GM12878 (cell line): ENCODE measurements at regions not wholly inside any gene's neighbourhood (a gene's known extent, or its start where the extent isn't known, plus 50 kb on each side); places are given as distances from the start of the nearest gene placed in this dataset.

Source experiments
- ATAC-seq: fragments of 200-7000 bp; cut with Tn5 transposase; 3 replicates; pipeline ENCODE4 v1.9.1; 2020; ENCODE audit warnings: mild to moderate bottlenecking, moderate library complexity
- BruUV-seq: library from RNA; stranded (reverse); fragments of 400-500 nt; replicated peaks from 2 replicates; lab custom pipeline; 2021; lab: Mats Ljungman, UMichigan
- CTCF ChIA-PET: fragments of 300-600 bp; sonication (Branson Sonifier 250); formaldehyde crosslinking; extraction: SDS; loops from one replicate; lab custom pipeline; 2021; ENCODE audit warnings: inconsistent platforms; lab: Yijun Ruan, JAX
- POLR2A ChIA-PET: fragments of 350-600 bp; formaldehyde crosslinking; extraction: SDS; loops from one replicate; lab custom pipeline; 2021; ENCODE audit warnings: inconsistent platforms; lab: Charles Lee
- RAD21 ChIA-PET: fragments of 300-600 bp; sonication (Branson Sonifier 250); formaldehyde crosslinking; loops from one replicate; lab custom pipeline; 2023; ENCODE audit warnings: antibody characterized with exemption; ENCODE audit not compliant: unreplicated experiment; lab: Charles Lee
- SMC1A ChIA-PET: fragments of 300-600 bp; sonication (Branson Sonifier 250); formaldehyde crosslinking; loops from one replicate; lab custom pipeline; 2023; ENCODE audit not compliant: unreplicated experiment, uncharacterized antibody; lab: Charles Lee
- DNase-seq: peaks from one replicate; pipeline ENCODE4 v3.0.0-alpha.2; 2011; ENCODE audit warnings: low read depth, low spot score
- FAIRE-seq: peaks from 3 replicates; lab custom pipeline; 2011; peaks lifted over from hg19 to GRCh38; lab: Jason Lieb, UNC
- H2AFZ ChIP-seq: 2 replicates; pipeline ENCODE4 v1.6.0; 2011; ENCODE audit warnings: low read depth, low read length, control low read depth; ENCODE audit not compliant: control insufficient read depth
- H3K27ac ChIP-seq: 2 replicates; pipeline ENCODE4 v1.5.1; 2011; ENCODE audit warnings: control low read depth; ENCODE audit not compliant: control insufficient read depth, insufficient read depth
- H3K27me3 ChIP-seq, 2 experiments: replicated peaks in 1 of 2; 2 replicates each; pipeline versions ENCODE4 v1.6.0 to v1.6.1; 2011; ENCODE audit warnings: low read length in 1 of 2; ENCODE audit not compliant: control insufficient read depth in 2 of 2, insufficient read depth in 2 of 2
- H3K36me3 ChIP-seq, 2 experiments: 2 replicates each; pipeline ENCODE4 v1.5.1; 2011; ENCODE audit warnings: low read length in 1 of 2; ENCODE audit not compliant: control insufficient read depth in 2 of 2, insufficient read depth in 2 of 2
- H3K4me1 ChIP-seq: 2 replicates; pipeline ENCODE4 v1.6.1; 2011; ENCODE audit warnings: mild to moderate bottlenecking, low read length, moderate library complexity, mixed read lengths; ENCODE audit not compliant: control insufficient read depth, insufficient read depth
- H3K4me2 ChIP-seq: 2 replicates; pipeline ENCODE4 v1.6.0; 2011; ENCODE audit warnings: control low read depth; ENCODE audit not compliant: control insufficient read depth, insufficient read depth
- H3K4me3 ChIP-seq: fragments of 200-600 bp; sonication (generic); 2 replicates; pipeline ENCODE4 v1.5.1; 2016
- H3K79me2 ChIP-seq: 2 replicates; pipeline ENCODE4 v1.6.0; 2011; ENCODE audit warnings: low read length; ENCODE audit not compliant: control insufficient read depth, insufficient read depth
- H3K9ac ChIP-seq: 2 replicates; pipeline ENCODE4 v1.8.0; 2011; ENCODE audit warnings: low read length, control low read depth, mixed read lengths; ENCODE audit not compliant: control insufficient read depth, insufficient read depth
- H3K9me3 ChIP-seq: replicated peaks from 3 replicates; pipeline ENCODE4 v1.5.1; 2011; ENCODE audit warnings: mild to moderate bottlenecking, low read length; ENCODE audit not compliant: control insufficient read depth, insufficient read depth
- H4K20me1 ChIP-seq: 2 replicates; pipeline ENCODE4 v1.6.0; 2011; ENCODE audit not compliant: control insufficient read depth, insufficient read depth
- ATF7 ChIP-seq: fragments of 450-650 bp; IDR thresholded peaks from 2 replicates; pipeline ENCODE4 v1.6.1; 2016; ENCODE audit warnings: low read depth, mild to moderate bottlenecking
- CHD2 ChIP-seq: IDR thresholded peaks from 2 replicates; pipeline ENCODE4 v1.6.1; 2011; ENCODE audit warnings: low read depth, low read length, improper control_type of control experiment, borderline replicate concordance
- EED ChIP-seq: sonication (generic); IDR thresholded peaks from 2 replicates; pipeline ENCODE4 v1.6.1; 2016; ENCODE audit warnings: antibody characterized with exemption, low read depth
- FOXK2 ChIP-seq: fragments of 450-650 bp; IDR thresholded peaks from 2 replicates; pipeline ENCODE4 v1.6.1; 2017; ENCODE audit warnings: mild to moderate bottlenecking, moderate library complexity
- HCFC1 ChIP-seq: fragments of 150-350 bp; IDR thresholded peaks from 2 replicates; pipeline ENCODE4 v1.6.1; 2014; ENCODE audit warnings: low read length
- IRF4 ChIP-seq: IDR thresholded peaks from 2 replicates; pipeline ENCODE4 v1.6.1; 2011; ENCODE audit warnings: low read depth, low read length
- KAT2A ChIP-seq: conservative IDR thresholded peaks from 2 replicates; pipeline ENCODE4 v1.6.1; 2011; ENCODE audit warnings: low read depth, low read length; ENCODE audit not compliant: control insufficient read depth
- PRDM15 ChIP-seq: fragments of 450-650 bp; formaldehyde crosslinking; IDR thresholded peaks from 2 replicates; pipeline ENCODE4 v1.4.0; 2020; ENCODE audit warnings: mild to moderate bottlenecking, moderate library complexity
- SKIL ChIP-seq: fragments of 450-650 bp; IDR thresholded peaks from 2 replicates; pipeline ENCODE4 v1.6.1; 2017; ENCODE audit warnings: mild to moderate bottlenecking, low read depth, inconsistent platforms; ENCODE audit not compliant: poor library complexity, severe bottlenecking
- SP1 ChIP-seq: IDR thresholded peaks from one replicate; pipeline ENCODE4 v1.6.1; 2011; ENCODE audit warnings: low read depth, low read length
- SREBF2 ChIP-seq: IDR thresholded peaks from 2 replicates; pipeline ENCODE4 v1.6.1; 2012; ENCODE audit warnings: mild to moderate bottlenecking, low read length
- TARDBP ChIP-seq: IDR thresholded peaks from 2 replicates; pipeline ENCODE4 v1.6.1; 2016; ENCODE audit warnings: borderline replicate concordance
- TCF7 ChIP-seq: IDR thresholded peaks from 2 replicates; pipeline ENCODE4 v1.6.1; 2014; ENCODE audit warnings: antibody characterized with exemption, borderline replicate concordance
- ZBTB11 ChIP-seq: fragments of 450-650 bp; formaldehyde crosslinking; IDR thresholded peaks from 2 replicates; pipeline ENCODE4 v1.5.0; 2022; ENCODE audit warnings: mild to moderate bottlenecking, missing genetic modification characterization
- ZNF217 ChIP-seq: fragments of 450-650 bp; IDR thresholded peaks from 2 replicates; pipeline ENCODE4 v1.6.1; 2017; ENCODE audit warnings: antibody characterized with exemption, mild to moderate bottlenecking
- ZZZ3 ChIP-seq: IDR thresholded peaks from 2 replicates; pipeline ENCODE4 v1.6.1; 2011; ENCODE audit warnings: low read depth; ENCODE audit not compliant: control insufficient read depth, insufficient read length
- WGBS: methylation state at CpG from one replicate; pipeline ENCODE4 v1.1.6; 2016; ENCODE audit warnings: low lambda C conversion rate; ENCODE audit not compliant: insufficient replicate concordance, insufficient coverage; ENCODE audit errors: missing lambda C conversion rate; 5-methylcytosine and 5-hydroxymethylcytosine counted together
- in situ Hi-C: fragments of 300-500 bp; cut with MboI; formaldehyde crosslinking; loops from 9 replicates; pipeline ENCODE4 v1.14.3; 2018; ENCODE audit warnings: mixed read lengths
- intact Hi-C: fragments of 100-400 bp; cut with micrococcal nuclease; formaldehyde crosslinking; loops from one replicate; pipeline ENCODE4 v1.14.2; 2022; ENCODE audit not compliant: unreplicated experiment

GRCh38 chrX:42027367-42028000 is 104.1 kb upstream of the CASK start:
- no peak overlapping the region for H3K9ac ChIP-seq
- WGBS = 26% methylated on average over 3 of the region's 3 CpGs
- intact Hi-C loops = no loop called here
- peak; percentile 1 for DNase-seq
- BruUV-seq = no TSS peak
- H3K36me3 ChIP-seq = no peaks in the 10 kb centered on the region
- no peaks in the 10 kb centered on the region; the same call in 2 of the 3 replicates for H3K9me3 ChIP-seq
- no peak overlapping the region for H3K4me2 ChIP-seq
- H3K27ac ChIP-seq = no peak overlapping the region
- H3K79me2 ChIP-seq = no peaks in the 10 kb centered on the region
- ChIA-PET POLR2A (no interaction called here), RAD21 (interaction anchor here (0.9 kb wide), 1 partner anchor 68 kb away, joined by 3 read pairs; no protein-coding TSS in a partner anchor), CTCF (no interaction called here), SMC1A (no interaction called here)
- FAIRE-seq = no peak
- no peak overlapping the region for H3K4me3 ChIP-seq
- H4K20me1 ChIP-seq = no peaks in the 10 kb centered on the region
- no peaks in the 10 kb centered on the region for H3K27me3 ChIP-seq
- no peak overlapping the region for H2AFZ ChIP-seq
- H3K4me1 ChIP-seq = no peaks in the 10 kb centered on the region
- in situ Hi-C loops = no loop called here
- ATAC-seq = peak; percentile 69
- TF ChIP-seq CHD2 = no peak
- TF ChIP-seq FOXK2 = no peak
- TF ChIP-seq TCF7 = no peak
- TF ChIP-seq SKIL = no peak
- no peak for TF ChIP-seq ZBTB11 (CRISPR knock-in tag)
- no peak for TF ChIP-seq KAT2A
- no peak for TF ChIP-seq SREBF2
- no peak for TF ChIP-seq ZZZ3
- TF ChIP-seq SP1 = no peak
- TF ChIP-seq IRF4 = no peak
- no peak for TF ChIP-seq EED
- TF ChIP-seq TARDBP = no peak
- no peak for TF ChIP-seq ATF7
- TF ChIP-seq ZNF217 = no peak
- no peak for TF ChIP-seq HCFC1
- no peak for TF ChIP-seq PRDM15 (CRISPR knock-in tag)
